PFSK-1 (cell line): ENCODE measurements at regions not wholly inside any gene's neighbourhood (a gene's known extent, or its start where the extent isn't known, plus 50 kb on each side); places are given as distances from the start of the nearest gene placed in this dataset.

ENCODE experiments used
- POLR2AphosphoS5 ChIP-seq: IDR thresholded peaks from 2 replicates; pipeline ENCODE4 v1.6.1; 2012; ENCODE audit warnings: low read depth, mild to moderate bottlenecking, control low read depth, low read length, moderate library complexity
- SIN3A ChIP-seq: IDR thresholded peaks from 2 replicates; pipeline ENCODE4 v1.6.1; 2012; ENCODE audit warnings: mild to moderate bottlenecking, low read length, moderate library complexity, borderline replicate concordance; ENCODE audit not compliant: insufficient read depth
- TAF1 ChIP-seq: IDR thresholded peaks from 2 replicates; pipeline ENCODE4 v1.6.1; 2012; ENCODE audit warnings: low read length, control low read depth, borderline replicate concordance; ENCODE audit not compliant: insufficient read depth
- TF ChIP-seq, protein P1 (sequence below), 2 experiments: IDR thresholded peaks; 2 replicates each; pipeline versions ENCODE4 v1.6.1 to v1.8.0; 2011 to 2012; ENCODE audit warnings: low read depth in 2 of 2, low read length in 2 of 2, control low read depth in 1 of 2, inconsistent platforms in 1 of 2, mild to moderate bottlenecking in 1 of 2, moderate library complexity in 1 of 2; ENCODE audit not compliant: insufficient read depth in 1 of 2

DNA sequence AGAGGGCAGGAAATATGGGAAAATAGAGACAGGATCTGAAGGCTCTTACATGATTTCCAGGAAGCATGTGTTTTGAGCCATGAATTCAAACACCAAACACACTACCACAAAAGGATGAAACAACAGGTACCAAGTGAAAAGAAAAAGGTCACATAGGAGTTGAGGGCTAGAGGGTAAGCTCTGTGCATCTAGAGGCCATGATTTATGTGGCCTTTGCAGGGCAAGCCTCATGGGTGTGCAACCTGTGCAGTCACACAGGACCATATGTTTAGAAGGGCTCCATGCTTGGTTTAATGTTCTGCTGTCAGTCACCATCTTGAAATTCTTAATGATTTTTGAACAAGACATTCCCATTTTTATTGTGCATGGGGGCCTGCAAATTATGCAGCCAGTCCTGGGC, 134.5 kb upstream of the CCDC68 start:
- TF ChIP-seq TAF1 (no peak), POLR2AphosphoS5 (no peak), SIN3A (no peak)
- TF ChIP-seq, protein P1, sequence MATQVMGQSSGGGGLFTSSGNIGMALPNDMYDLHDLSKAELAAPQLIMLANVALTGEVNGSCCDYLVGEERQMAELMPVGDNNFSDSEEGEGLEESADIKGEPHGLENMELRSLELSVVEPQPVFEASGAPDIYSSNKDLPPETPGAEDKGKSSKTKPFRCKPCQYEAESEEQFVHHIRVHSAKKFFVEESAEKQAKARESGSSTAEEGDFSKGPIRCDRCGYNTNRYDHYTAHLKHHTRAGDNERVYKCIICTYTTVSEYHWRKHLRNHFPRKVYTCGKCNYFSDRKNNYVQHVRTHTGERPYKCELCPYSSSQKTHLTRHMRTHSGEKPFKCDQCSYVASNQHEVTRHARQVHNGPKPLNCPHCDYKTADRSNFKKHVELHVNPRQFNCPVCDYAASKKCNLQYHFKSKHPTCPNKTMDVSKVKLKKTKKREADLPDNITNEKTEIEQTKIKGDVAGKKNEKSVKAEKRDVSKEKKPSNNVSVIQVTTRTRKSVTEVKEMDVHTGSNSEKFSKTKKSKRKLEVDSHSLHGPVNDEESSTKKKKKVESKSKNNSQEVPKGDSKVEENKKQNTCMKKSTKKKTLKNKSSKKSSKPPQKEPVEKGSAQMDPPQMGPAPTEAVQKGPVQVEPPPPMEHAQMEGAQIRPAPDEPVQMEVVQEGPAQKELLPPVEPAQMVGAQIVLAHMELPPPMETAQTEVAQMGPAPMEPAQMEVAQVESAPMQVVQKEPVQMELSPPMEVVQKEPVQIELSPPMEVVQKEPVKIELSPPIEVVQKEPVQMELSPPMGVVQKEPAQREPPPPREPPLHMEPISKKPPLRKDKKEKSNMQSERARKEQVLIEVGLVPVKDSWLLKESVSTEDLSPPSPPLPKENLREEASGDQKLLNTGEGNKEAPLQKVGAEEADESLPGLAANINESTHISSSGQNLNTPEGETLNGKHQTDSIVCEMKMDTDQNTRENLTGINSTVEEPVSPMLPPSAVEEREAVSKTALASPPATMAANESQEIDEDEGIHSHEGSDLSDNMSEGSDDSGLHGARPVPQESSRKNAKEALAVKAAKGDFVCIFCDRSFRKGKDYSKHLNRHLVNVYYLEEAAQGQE (IDR thresholded peaks at IDR 0.05; ENCODE audit: insufficient read depth in 1 of 2, low read depth in 2 of 2, low read length in 2 of 2): no peak
